HG03025 (cell line): ENCODE measurements at regions not wholly inside any gene's neighbourhood (a gene's known extent, or its start where the extent isn't known, plus 50 kb on each side); places are given as distances from the start of the nearest gene placed in this dataset.
A peak's percentile ranks its signal among the peaks of the same experiment; 100 is the strongest.
"Not testable (repeated sequence)": the region's sequence is repeated elsewhere in the genome, so short reads cannot be mapped to it uniquely, and the experiment has no call there.

Experiments
- ATAC-seq: cut with Tn5 transposase; IDR thresholded peaks from one replicate; pipeline ENCODE4 v1.9.1; 2021; ENCODE audit warnings: mild to moderate bottlenecking, moderate library complexity; ENCODE audit not compliant: unreplicated experiment, low FRiP score

GRCh38 chr10:57113545-57113944 lies 752.5 kb upstream of the ZWINT start:
- ATAC-seq, result no peak

GRCh38 chr10:57102236-57102635 lies 741.2 kb upstream of the ZWINT start:
- ATAC-seq, result no peak

GRCh38 chr10:57098146-57098545 lies 737.1 kb upstream of the ZWINT start:
- peak; percentile 87 for ATAC-seq

GRCh38 chr10:57096044-57096443 lies 735.0 kb upstream of the ZWINT start:
- no peak for ATAC-seq

- no peak for ATAC-seq
Measured at GRCh38 chr10:57094965-57095364, 733.9 kb upstream of the ZWINT start.

- no peak for ATAC-seq
Measured at GRCh38 chr10:57094083-57094482, 733.0 kb upstream of the ZWINT start.

- ATAC-seq, result no peak
Measured at GRCh38 chr10:57053530-57053929, 692.5 kb upstream of the ZWINT start.

GRCh38 chr10:57049096-57049495 lies 688.0 kb upstream of the ZWINT start:
- ATAC-seq, result no peak

GRCh38 chr10:57038531-57038930 lies 677.5 kb upstream of the ZWINT start:
- ATAC-seq, result no peak

GRCh38 chr10:57035310-57035709 lies 674.3 kb upstream of the ZWINT start:
- no peak for ATAC-seq

- not testable (repeated sequence) for ATAC-seq
Measured at GRCh38 chr10:57032301-57032700, 671.2 kb upstream of the ZWINT start.

GRCh38 chr10:57031346-57031745 lies 670.3 kb upstream of the ZWINT start:
- ATAC-seq, result no peak

- no peak for ATAC-seq
Measured at GRCh38 chr10:57026307-57026706, 665.2 kb upstream of the ZWINT start.

GRCh38 chr10:57023626-57024025 lies 662.6 kb upstream of the ZWINT start:
- ATAC-seq, result no peak

- no peak for ATAC-seq
Measured at GRCh38 chr10:57018452-57018851, 657.4 kb upstream of the ZWINT start.

- ATAC-seq, result no peak
Measured at GRCh38 chr10:57017356-57018037, 656.4 kb upstream of the ZWINT start.

- no peak for ATAC-seq
Measured at GRCh38 chr10:57015595-57016318, 654.7 kb upstream of the ZWINT start.

- ATAC-seq, result no peak
Measured at GRCh38 chr10:57015187-57015586, 654.1 kb upstream of the ZWINT start.

- no peak for ATAC-seq
Measured at GRCh38 chr10:57014758-57015157, 653.7 kb upstream of the ZWINT start.

- no peak for ATAC-seq
Measured at GRCh38 chr10:57008189-57008588, 647.1 kb upstream of the ZWINT start.

GRCh38 chr10:56991591-56992069 lies 630.6 kb upstream of the ZWINT start:
- ATAC-seq, result no peak

- ATAC-seq, result no peak
Measured at GRCh38 chr10:56975513-56975912, 614.5 kb upstream of the ZWINT start.
